Common myeloid progenitor, CD34-positive (primary cell): ENCODE measurements at regions not wholly inside any gene's neighbourhood (a gene's known extent, or its start where the extent isn't known, plus 50 kb on each side); places are given as distances from the start of the nearest gene placed in this dataset.

Experiments
- CTCF ChIA-PET: fragments of 350-600 bp; sonication (Branson Sonifier 250); formaldehyde crosslinking; loops from one replicate; lab custom pipeline; 2021; ENCODE audit warnings: antibody characterized with exemption; lab: Charles Lee
- POLR2A ChIA-PET: fragments of 350-600 bp; sonication (Branson Sonifier 250); formaldehyde crosslinking; loops from one replicate; lab custom pipeline; 2021; ENCODE audit warnings: antibody characterized with exemption; lab: Charles Lee
- DNase-seq, 3 donors: peaks; one replicate each; pipeline versions ENCODE4 v3.0.0 to v3.0.0-alpha.2; 2013
- H3K27ac ChIP-seq, 2 experiments: 1 replicate in 1 of 2; 2 replicates in 1 of 2; pipeline ENCODE4 v1.7.0; 2013; ENCODE audit warnings: inconsistent platforms in 2 of 2, low read length in 2 of 2, mild to moderate bottlenecking in 2 of 2, low read depth in 1 of 2, moderate library complexity in 1 of 2; ENCODE audit not compliant: severe bottlenecking in 2 of 2, insufficient read depth in 1 of 2, poor library complexity in 1 of 2
- H3K27me3 ChIP-seq, 5 experiments: replicated peaks in 2 of 5; 1 replicate in 3 of 5; 2 replicates in 2 of 5; pipeline versions ENCODE4 v1.6.1 to v1.7.0; 2013; ENCODE audit warnings: low read length in 4 of 5, mild to moderate bottlenecking in 2 of 5, moderate library complexity in 2 of 5, inconsistent platforms in 1 of 5; ENCODE audit not compliant: insufficient read depth in 5 of 5, control insufficient read depth in 4 of 5
- H3K36me3 ChIP-seq, 4 experiments: 1 replicate in 2 of 4; 2 replicates in 2 of 4; pipeline versions ENCODE4 v1.6.1 to v1.7.0; 2013; ENCODE audit warnings: low read length in 3 of 4, control low read depth in 1 of 4, mild to moderate bottlenecking in 1 of 4; ENCODE audit not compliant: control insufficient read depth in 4 of 4, insufficient read depth in 4 of 4
- H3K4me1 ChIP-seq, 4 experiments: 1 replicate in 3 of 4; 2 replicates in 1 of 4; pipeline versions ENCODE4 v1.6.1 to v1.7.1; 2013; ENCODE audit warnings: low read length in 3 of 4, mild to moderate bottlenecking in 3 of 4, control low read depth in 1 of 4, inconsistent platforms in 1 of 4, moderate library complexity in 1 of 4; ENCODE audit not compliant: control insufficient read depth in 4 of 4, insufficient read depth in 4 of 4; ENCODE audit errors: control extremely low read depth in 1 of 4
- H3K4me3 ChIP-seq, 7 experiments: 1 replicate in 4 of 7; 2 replicates in 3 of 7; pipeline versions ENCODE4 v1.5.1 to v1.7.0; 2013; ENCODE audit warnings: mild to moderate bottlenecking in 7 of 7, low read length in 6 of 7, moderate library complexity in 6 of 7, inconsistent platforms in 2 of 7, low read depth in 2 of 7, control low read depth in 1 of 7; ENCODE audit not compliant: insufficient read depth in 4 of 7, control insufficient read depth in 1 of 7; ENCODE audit errors: extremely low read depth in 1 of 7
- H3K9me3 ChIP-seq, 5 experiments: 1 replicate in 4 of 5; 2 replicates in 1 of 5; pipeline versions ENCODE4 v1.6.1 to v1.7.1; 2013; ENCODE audit warnings: low read length in 4 of 5, mild to moderate bottlenecking in 2 of 5, inconsistent platforms in 1 of 5, low read depth in 1 of 5, moderate library complexity in 1 of 5; ENCODE audit not compliant: control insufficient read depth in 4 of 5, insufficient read depth in 2 of 5; ENCODE audit errors: control extremely low read depth in 1 of 5
- WGBS: methylation state at CpG from one replicate; pipeline ENCODE4 v1.1.5; 2013; ENCODE audit not compliant: insufficient coverage; 5-methylcytosine and 5-hydroxymethylcytosine counted together

DNA sequence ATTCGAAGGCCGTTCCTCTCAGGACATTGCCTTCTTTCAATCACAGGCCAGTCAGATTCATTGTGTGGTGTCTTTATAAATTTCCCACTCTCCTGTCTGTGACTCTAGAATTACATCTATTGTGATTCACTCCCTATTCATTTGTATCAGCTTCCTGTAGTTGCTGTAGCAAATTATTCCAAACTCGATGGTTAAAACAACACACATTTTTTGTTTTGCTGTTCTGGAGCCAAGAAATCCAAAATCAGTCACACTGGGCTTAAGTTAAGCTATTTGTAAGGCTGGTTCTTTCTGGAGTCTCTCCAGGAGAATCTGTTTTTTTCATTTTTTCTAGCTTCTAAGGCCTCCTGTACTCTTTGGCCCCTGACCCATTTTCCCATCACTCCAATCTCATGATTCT, 1487.0 kb upstream of the SLC10A2 start:
- WGBS: no CpG with 5 or more reads among the region's 3 CpGs
- no peak for DNase-seq
- Histone ChIP-seq H3K36me3 (no peaks in the 10 kb centered on the region), H3K9me3 (no peaks in the 10 kb centered on the region), H3K4me3 (no peak overlapping the region), H3K27me3 (no peaks in the 10 kb centered on the region), H3K4me1 (no peaks in the 10 kb centered on the region), H3K27ac (no peak overlapping the region)
- ChIA-PET POLR2A (no interaction called here), CTCF (no interaction called here)

DNA sequence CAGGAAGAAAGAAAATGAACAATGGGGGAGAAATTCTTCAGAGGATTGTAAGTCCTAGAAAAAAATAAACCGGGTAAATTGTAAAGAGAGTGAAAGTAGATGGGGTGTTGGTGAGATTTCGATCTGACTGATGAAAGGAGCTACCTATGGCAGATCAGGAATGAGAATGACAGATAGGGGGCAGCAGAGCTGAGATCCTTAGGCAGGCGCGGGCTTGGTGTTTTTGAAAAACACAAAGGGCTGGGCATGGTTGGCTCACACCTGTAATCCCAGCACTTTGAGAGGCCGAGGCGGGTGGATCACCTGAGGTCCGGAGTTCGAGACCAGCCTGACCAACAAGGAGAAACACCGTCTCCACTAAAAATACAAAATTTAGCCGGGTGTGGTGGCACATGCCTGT, 1468.6 kb upstream of the SLC10A2 start:
- H3K27ac ChIP-seq: no peak overlapping the region
- H3K27me3 ChIP-seq: peaks cover 0 to 1% (median 0%) of the 10 kb centered on the region in 5 experiments
- H3K4me3 ChIP-seq: no peak overlapping the region
- no peaks in the 10 kb centered on the region for H3K4me1 ChIP-seq
- ChIA-PET CTCF (no interaction called here), POLR2A (no interaction called here)
- no peaks in the 10 kb centered on the region for H3K9me3 ChIP-seq
- DNase-seq: no peak
- 98% methylated on average over 9 of the region's 10 CpGs for WGBS
- H3K36me3 ChIP-seq: no peaks in the 10 kb centered on the region

DNA sequence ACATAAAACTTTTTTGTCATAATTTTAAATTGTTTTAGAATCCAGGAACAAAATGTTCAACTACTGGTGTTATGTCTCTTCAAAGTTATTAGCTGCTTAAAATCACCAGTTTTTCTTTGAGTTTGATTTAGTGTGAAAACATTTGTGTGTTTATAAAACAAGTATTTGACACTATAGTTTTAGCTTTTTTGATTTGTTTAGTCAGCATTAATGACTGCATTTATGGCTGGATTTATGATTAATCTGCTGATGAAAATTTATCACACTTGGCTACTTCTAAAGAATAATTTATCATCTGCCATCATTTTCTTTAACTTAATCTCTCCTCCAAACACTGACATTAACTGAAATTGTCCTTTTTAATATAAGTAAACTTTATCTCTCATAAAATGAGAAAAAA, 1465.9 kb upstream of the SLC10A2 start:
- Histone ChIP-seq H3K9me3 (no peaks in the 10 kb centered on the region), H3K4me3 (no peak overlapping the region), H3K36me3 (no peaks in the 10 kb centered on the region), H3K27me3 (peaks cover 0 to 1% (median 0%) of the 10 kb centered on the region in 5 experiments), H3K27ac (no peak overlapping the region), H3K4me1 (no peaks in the 10 kb centered on the region)
- ChIA-PET POLR2A (no interaction called here), CTCF (no interaction called here)
- DNase-seq: no peak

DNA sequence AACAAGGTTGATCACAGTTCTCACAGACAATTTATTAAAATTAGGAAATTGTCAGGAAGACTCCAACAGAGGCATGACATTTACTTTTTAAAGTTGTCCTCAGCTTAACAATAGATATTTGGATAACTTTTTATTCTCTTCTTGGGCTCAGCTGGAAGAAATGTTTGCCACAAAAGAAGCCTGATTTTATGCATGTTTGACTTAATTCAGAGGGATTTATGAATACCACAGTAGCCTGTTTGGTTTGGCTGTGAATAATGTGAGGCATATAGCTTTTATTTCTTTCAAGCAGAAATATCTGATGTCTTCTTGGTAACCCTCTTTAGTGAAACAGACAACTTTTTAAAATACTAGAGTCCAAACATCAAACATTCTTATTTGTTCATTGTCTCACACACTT, 1464.5 kb upstream of the SLC10A2 start:
- H3K4me1 ChIP-seq: no peaks in the 10 kb centered on the region
- H3K27ac ChIP-seq: no peak overlapping the region
- H3K36me3 ChIP-seq: no peaks in the 10 kb centered on the region
- H3K4me3 ChIP-seq: no peak overlapping the region
- H3K27me3 ChIP-seq: peaks cover 0 to 1% (median 0%) of the 10 kb centered on the region in 5 experiments
- no peaks in the 10 kb centered on the region for H3K9me3 ChIP-seq
- DNase-seq: no peak
- POLR2A ChIA-PET: no interaction called here
- CTCF ChIA-PET: no interaction called here

DNA sequence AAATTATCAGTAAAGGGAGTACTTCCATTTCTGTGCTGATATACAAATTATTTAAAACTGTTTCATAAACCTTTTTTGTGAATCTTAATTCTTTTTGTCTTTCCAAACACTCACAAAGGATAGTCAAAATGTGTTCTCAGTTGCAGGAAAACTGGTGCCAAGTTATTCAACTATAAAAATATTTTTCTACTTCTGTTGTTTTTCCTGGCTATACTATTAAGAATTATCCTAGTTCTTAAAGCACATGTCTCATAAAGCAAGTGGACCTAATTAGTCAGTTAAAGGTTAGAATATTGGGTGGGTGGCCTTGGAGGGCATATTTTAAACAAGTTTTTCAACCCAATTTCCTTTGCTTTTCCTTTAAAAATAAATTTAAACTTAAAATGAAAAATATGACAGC, 1460.3 kb upstream of the SLC10A2 start:
- ChIA-PET POLR2A (no interaction called here), CTCF (interaction anchor here (0.7 kb wide), 1 partner anchor 1611 kb away, joined by 4 read pairs; no protein-coding TSS in a partner anchor)
- H3K9me3 ChIP-seq: peaks cover 0 to 12% (median 8%) of the 10 kb centered on the region in 5 experiments
- H3K4me1 ChIP-seq: no peaks in the 10 kb centered on the region
- H3K27me3 ChIP-seq: no peaks in the 10 kb centered on the region
- no peak overlapping the region for H3K27ac ChIP-seq
- no peaks in the 10 kb centered on the region for H3K36me3 ChIP-seq
- no peak overlapping the region for H3K4me3 ChIP-seq
- DNase-seq: no peak

- CTCF ChIA-PET: no interaction called here
- H3K4me3 ChIP-seq: no peak overlapping the region
- no peak overlapping the region for H3K27ac ChIP-seq
- H3K36me3 ChIP-seq: no peaks in the 10 kb centered on the region
- no peaks in the 10 kb centered on the region for H3K4me1 ChIP-seq
- DNase-seq: no peak
- POLR2A ChIA-PET: no interaction called here
- 98% methylated on average over 5 of the region's 5 CpGs for WGBS
- no peaks in the 10 kb centered on the region for H3K27me3 ChIP-seq
- peaks cover 0 to 14% (median 8%) of the 10 kb centered on the region in 5 experiments for H3K9me3 ChIP-seq
Observed at GRCh38 chr13:104525467-104525866, 1459.2 kb upstream of the SLC10A2 start.

DNA sequence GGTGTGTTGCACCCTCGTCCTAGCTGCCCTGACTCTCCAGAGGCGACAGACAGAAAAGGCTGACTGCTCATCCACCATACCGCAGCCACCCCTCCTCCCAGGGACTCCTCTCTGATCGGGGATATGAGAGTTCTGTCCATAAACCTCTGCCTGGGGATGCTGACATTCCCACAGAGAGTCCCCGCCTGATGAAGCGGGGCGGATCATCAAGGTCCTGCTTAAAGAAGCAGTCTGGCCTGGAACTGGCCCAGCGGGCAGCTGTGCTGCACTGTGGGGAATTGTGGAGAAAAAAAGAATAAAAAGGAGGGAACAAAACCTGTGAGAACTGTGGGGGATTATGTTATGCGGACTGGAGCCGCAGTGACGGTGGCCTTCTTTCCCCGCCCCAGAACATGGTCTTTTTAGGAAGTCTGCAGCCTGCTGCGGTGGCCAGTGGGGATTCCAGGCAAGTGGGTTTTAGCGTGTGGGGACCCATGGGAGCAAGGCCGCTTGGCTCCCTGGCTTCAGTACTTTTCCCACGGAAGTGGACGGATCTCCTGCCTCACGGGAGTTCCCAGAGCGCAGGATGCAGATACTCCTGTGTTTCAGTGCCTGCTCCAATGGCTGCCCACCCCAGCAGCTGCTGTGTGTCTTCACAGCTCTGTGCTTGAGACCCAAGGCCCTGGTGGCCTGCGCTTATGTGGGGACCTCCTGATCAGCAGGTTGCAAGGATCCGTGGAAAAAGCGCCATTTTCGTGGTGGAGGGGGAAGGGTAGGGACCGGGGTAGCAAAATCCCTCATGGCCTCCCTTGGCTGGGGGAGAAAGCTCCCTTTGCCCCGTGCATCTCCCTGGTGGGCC, 1456.2 kb upstream of the SLC10A2 start:
- WGBS: 98% methylated on average over 20 of the region's 25 CpGs
- no peaks in the 10 kb centered on the region for H3K36me3 ChIP-seq
- H3K4me3 ChIP-seq: no peak overlapping the region
- CTCF ChIA-PET: no interaction called here
- no peaks in the 10 kb centered on the region for H3K27me3 ChIP-seq
- DNase-seq: no peak
- POLR2A ChIA-PET: no interaction called here
- peaks cover 0 to 14% (median 8%) of the 10 kb centered on the region in 5 experiments for H3K9me3 ChIP-seq
- H3K4me1 ChIP-seq: no peaks in the 10 kb centered on the region
- no peak overlapping the region for H3K27ac ChIP-seq
